Vagina (tissue), 2 donors: ENCODE measurements at regions not wholly inside any gene's neighbourhood (a gene's known extent, or its start where the extent isn't known, plus 50 kb on each side); places are given as distances from the start of the nearest gene placed in this dataset.

Experiments
- DNase-seq, 2 donors: peaks; one replicate each; pipeline ENCODE4 v3.0.0-alpha.2; 2017; ENCODE audit errors: extremely low spot score in 2 of 2
- H3K27ac ChIP-seq: fragments of 200-600 bp; sonication (generic); one replicate; pipeline ENCODE4 v1.5.1; 2019
- H3K27me3 ChIP-seq: fragments of 200-600 bp; sonication (generic); one replicate; pipeline ENCODE4 v1.5.1; 2019
- H3K36me3 ChIP-seq, 2 donors: fragments of 200-600 bp; sonication (generic); one replicate each; pipeline ENCODE4 v1.5.1; 2017 to 2019
- H3K4me1 ChIP-seq: fragments of 200-600 bp; sonication (generic); one replicate; pipeline ENCODE4 v1.5.1; 2019
- H3K4me3 ChIP-seq, 2 donors: fragments of 200-600 bp; sonication (generic); 1 replicate in 1 of 2; 2 replicates in 1 of 2; pipeline ENCODE4 v1.5.1; 2016 to 2019
- H3K9me3 ChIP-seq: fragments of 200-600 bp; sonication (generic); one replicate; pipeline ENCODE4 v1.5.1; 2019
- POLR2A ChIP-seq, 2 donors: fragments of 450-650 bp; IDR thresholded peaks; one replicate each; pipeline ENCODE4 v1.6.1; 2017; ENCODE audit warnings: antibody characterized with exemption in 2 of 2, mild to moderate bottlenecking in 2 of 2, moderate library complexity in 2 of 2
- POLR2AphosphoS5 ChIP-seq, 2 donors: sonication (generic); formaldehyde crosslinking; IDR thresholded peaks; one replicate each; pipeline ENCODE4 v1.9.0; 2017; ENCODE audit warnings: antibody characterized with exemption in 2 of 2, mild to moderate bottlenecking in 2 of 2, low read depth in 1 of 2; ENCODE audit not compliant: insufficient read depth in 1 of 2
- intact Hi-C: fragments of 100-400 bp; cut with DNase I; formaldehyde crosslinking; loops from one replicate; pipeline ENCODE4 v1.15.1; 2023
- TF ChIP-seq, protein P1 (sequence below), 3 experiments: fragments of 450-650 bp in 2 of 3; fragments of 200-600 bp in 1 of 3; sonication (generic) in 1 of 3; IDR thresholded peaks; one replicate each; pipeline ENCODE4 v1.5.1; 2017 to 2019; ENCODE audit warnings: antibody characterized with exemption in 3 of 3, mild to moderate bottlenecking in 2 of 3, moderate library complexity in 2 of 3

DNA sequence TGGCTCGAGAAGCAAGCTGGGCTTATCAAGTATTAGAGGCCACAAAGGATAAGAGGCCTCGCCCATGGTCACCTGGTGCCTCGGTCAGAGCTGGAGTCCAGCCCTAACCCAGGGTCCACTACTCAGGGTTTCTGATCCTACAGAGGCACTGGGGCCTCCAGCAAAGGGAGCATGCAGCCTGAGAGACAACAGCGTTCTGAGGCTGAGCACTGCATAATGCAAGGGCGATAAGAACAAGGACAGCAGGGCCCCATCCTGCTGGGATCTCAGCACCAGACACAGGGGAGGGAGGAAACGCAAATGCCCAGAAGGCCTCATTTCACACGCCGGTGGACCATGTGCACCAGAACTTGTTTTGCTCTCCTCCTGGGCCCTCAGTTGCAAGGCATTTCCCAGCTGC lies 63.0 kb downstream of the C5orf15 start:
- intact Hi-C loops, result no loop called here
- Histone ChIP-seq H3K4me3 (no peak overlapping the region), H3K36me3 (no peaks in the 10 kb centered on the region), H3K9me3 (no peaks in the 10 kb centered on the region), H3K27ac (no peak overlapping the region), H3K27me3 (no peaks in the 10 kb centered on the region), H3K4me1 (no peaks in the 10 kb centered on the region)
- TF ChIP-seq POLR2AphosphoS5 (IDR thresholded peaks at IDR 0.05; ENCODE audit: insufficient read depth in 1 of 2, low read depth in 1 of 2) (no peak), POLR2A (IDR thresholded peaks at IDR 0.05) (no peak)
- TF ChIP-seq, protein P1, sequence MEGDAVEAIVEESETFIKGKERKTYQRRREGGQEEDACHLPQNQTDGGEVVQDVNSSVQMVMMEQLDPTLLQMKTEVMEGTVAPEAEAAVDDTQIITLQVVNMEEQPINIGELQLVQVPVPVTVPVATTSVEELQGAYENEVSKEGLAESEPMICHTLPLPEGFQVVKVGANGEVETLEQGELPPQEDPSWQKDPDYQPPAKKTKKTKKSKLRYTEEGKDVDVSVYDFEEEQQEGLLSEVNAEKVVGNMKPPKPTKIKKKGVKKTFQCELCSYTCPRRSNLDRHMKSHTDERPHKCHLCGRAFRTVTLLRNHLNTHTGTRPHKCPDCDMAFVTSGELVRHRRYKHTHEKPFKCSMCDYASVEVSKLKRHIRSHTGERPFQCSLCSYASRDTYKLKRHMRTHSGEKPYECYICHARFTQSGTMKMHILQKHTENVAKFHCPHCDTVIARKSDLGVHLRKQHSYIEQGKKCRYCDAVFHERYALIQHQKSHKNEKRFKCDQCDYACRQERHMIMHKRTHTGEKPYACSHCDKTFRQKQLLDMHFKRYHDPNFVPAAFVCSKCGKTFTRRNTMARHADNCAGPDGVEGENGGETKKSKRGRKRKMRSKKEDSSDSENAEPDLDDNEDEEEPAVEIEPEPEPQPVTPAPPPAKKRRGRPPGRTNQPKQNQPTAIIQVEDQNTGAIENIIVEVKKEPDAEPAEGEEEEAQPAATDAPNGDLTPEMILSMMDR (IDR thresholded peaks at IDR 0.05), result no peak
- no peak for DNase-seq

DNA sequence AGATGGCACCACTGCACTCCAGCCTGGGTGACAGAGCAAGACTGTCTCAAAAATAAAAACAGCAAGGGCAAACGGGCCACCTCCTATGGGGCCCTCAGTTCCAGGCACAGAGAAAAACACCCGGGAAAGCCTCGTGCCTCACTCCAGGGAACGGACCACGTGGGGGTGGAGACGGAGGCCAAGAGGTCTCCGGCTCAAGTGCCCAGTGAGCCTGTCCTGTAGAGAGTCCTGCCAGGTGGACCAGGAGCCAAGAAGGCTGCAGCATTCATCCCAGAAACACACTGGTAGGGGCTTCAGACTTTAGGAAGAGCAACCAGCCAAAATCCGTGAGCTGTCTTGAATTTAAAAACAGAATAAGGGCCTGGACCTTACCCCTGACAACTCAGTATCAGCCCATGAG lies 63.8 kb downstream of the C5orf15 start:
- intact Hi-C loops, result no loop called here
- no peaks in the 10 kb centered on the region for H3K9me3 ChIP-seq
- TF ChIP-seq POLR2AphosphoS5 (IDR thresholded peaks at IDR 0.05; ENCODE audit: insufficient read depth in 1 of 2, low read depth in 1 of 2) (no peak), POLR2A (IDR thresholded peaks at IDR 0.05) (no peak)
- TF ChIP-seq, protein P1 (IDR thresholded peaks at IDR 0.05), result no peak
- DNase-seq, result no peak
- H3K27me3 ChIP-seq, result no peaks in the 10 kb centered on the region
- no peaks in the 10 kb centered on the region for H3K4me1 ChIP-seq
- H3K27ac ChIP-seq, result no peak overlapping the region
- no peak overlapping the region for H3K4me3 ChIP-seq
- H3K36me3 ChIP-seq, result no peaks in the 10 kb centered on the region

DNA sequence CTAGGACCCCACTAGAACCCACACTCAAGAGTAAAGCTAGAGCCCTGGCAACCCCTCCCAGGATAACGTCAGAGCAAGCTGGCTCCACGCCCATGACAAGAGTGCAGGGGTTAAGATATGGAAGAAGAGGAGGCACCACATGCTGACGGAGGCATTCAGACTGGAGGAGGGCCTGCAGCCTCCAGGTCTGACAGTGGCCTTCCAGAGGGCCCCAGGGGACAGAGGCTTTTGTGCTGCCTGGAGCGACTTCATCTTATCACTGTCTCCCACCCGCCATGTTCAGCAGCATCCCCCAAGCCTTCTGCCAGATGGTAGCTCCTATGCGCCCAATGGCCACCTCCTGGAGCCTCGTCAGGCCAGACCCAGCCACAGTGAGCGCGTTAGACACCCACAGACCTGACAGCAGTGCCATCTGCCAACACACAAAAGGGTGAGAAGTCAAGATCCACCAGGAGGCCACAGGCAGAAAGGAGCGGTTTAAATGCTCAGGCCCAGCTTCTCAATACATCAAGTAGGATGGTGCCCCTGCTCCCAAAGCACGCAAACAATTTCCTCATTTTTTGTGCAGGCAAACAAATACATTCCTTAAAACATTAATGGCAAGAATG lies 65.8 kb downstream of the C5orf15 start:
- no peaks in the 10 kb centered on the region for H3K9me3 ChIP-seq
- H3K4me1 ChIP-seq, result no peaks in the 10 kb centered on the region
- no peak overlapping the region for H3K27ac ChIP-seq
- H3K27me3 ChIP-seq, result no peaks in the 10 kb centered on the region
- intact Hi-C loops, result no loop called here
- no peak overlapping the region for H3K4me3 ChIP-seq
- TF ChIP-seq, protein P1 (IDR thresholded peaks at IDR 0.05), result no peak
- TF ChIP-seq POLR2A (IDR thresholded peaks at IDR 0.05), result no peak
- H3K36me3 ChIP-seq, result no peaks in the 10 kb centered on the region
- DNase-seq, result no peak

DNA sequence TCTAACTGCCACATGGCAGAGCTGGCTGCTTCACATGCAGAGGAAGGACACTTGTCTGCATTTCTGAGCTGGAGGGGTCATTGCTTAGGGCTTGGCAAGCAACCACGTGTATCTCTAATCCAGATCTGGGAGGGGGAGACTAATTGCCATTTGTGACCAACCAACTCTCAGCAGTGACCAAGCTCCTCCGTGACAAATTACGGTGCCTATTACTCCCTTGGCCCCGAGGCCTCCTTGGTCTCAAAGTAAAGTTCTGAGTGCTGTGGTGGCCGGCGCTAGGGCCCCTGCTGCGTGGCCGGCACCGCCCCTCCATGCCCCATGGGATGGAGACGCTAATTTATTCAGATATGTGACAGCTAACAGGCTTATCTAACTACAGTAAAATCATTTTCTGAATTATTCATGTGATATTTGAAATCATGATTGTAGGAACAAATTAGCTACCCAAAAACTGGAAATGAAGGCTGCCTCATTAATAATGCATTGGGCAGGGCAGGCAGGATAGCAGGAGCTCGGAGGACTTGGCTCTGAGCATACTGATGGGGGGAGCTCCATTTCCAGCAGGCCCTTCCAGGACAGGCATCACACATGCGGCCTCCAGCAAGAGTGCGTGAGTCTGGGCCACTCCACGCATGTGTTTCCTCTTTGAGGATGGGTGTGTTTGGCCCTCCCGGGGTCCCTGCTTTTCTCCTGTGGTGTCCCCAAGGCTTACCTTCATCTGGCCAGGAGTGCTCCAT lies 67.7 kb downstream of the C5orf15 start:
- intact Hi-C loops, result no loop called here
- no peaks in the 10 kb centered on the region for H3K36me3 ChIP-seq
- H3K4me1 ChIP-seq, result no peaks in the 10 kb centered on the region
- TF ChIP-seq, protein P1 (IDR thresholded peaks at IDR 0.05), result no peak
- no peak for TF ChIP-seq POLR2A (IDR thresholded peaks at IDR 0.05)
- no peak for TF ChIP-seq POLR2AphosphoS5 (IDR thresholded peaks at IDR 0.05; ENCODE audit: insufficient read depth in 1 of 2, low read depth in 1 of 2)
- H3K27ac ChIP-seq, result no peak overlapping the region
- no peaks in the 10 kb centered on the region for H3K9me3 ChIP-seq
- H3K27me3 ChIP-seq, result no peaks in the 10 kb centered on the region
- DNase-seq, result no peak
- H3K4me3 ChIP-seq, result no peak overlapping the region

DNA sequence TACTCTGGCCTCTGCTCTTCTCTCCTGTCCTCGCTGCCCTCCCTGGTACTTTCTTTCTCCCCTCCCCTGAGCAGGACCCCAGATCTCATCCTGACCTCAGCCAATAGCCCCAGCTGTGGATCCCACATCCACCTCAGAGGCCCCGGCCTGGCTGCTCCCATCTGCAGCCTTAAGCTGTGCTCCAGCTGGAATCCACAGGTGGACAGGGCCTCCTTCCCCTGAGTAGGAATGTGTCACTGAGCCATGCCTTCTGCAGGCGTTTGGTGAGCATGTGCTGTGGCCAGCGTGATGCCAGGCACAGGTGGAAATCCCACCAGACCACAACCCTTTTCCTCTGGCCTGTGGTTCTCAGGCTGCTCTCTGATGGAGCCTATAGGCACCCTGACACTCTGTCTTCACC lies 68.9 kb downstream of the C5orf15 start:
- TF ChIP-seq, protein P1 (IDR thresholded peaks at IDR 0.05), result no peak
- no peak for TF ChIP-seq POLR2A (IDR thresholded peaks at IDR 0.05)
- no peak for TF ChIP-seq POLR2AphosphoS5 (IDR thresholded peaks at IDR 0.05; ENCODE audit: insufficient read depth in 1 of 2, low read depth in 1 of 2)
- no peaks in the 10 kb centered on the region for H3K27me3 ChIP-seq
- no peaks in the 10 kb centered on the region for H3K9me3 ChIP-seq
- H3K36me3 ChIP-seq, result no peaks in the 10 kb centered on the region
- H3K4me3 ChIP-seq, result no peak overlapping the region
- DNase-seq, result no peak
- H3K4me1 ChIP-seq, result no peaks in the 10 kb centered on the region
- H3K27ac ChIP-seq, result no peak overlapping the region
- intact Hi-C loops, result no loop called here
